NCI-H2227 (cell line): ENCODE measurements at regions not wholly inside any gene's neighbourhood (a gene's known extent, or its start where the extent isn't known, plus 50 kb on each side); places are given as distances from the start of the nearest gene placed in this dataset.

Source experiments
- DNase-seq: peaks from one replicate; lab custom pipeline; 2025; ENCODE audit not compliant: unreplicated experiment; lab: John Stamatoyannopoulos, UW

DNA sequence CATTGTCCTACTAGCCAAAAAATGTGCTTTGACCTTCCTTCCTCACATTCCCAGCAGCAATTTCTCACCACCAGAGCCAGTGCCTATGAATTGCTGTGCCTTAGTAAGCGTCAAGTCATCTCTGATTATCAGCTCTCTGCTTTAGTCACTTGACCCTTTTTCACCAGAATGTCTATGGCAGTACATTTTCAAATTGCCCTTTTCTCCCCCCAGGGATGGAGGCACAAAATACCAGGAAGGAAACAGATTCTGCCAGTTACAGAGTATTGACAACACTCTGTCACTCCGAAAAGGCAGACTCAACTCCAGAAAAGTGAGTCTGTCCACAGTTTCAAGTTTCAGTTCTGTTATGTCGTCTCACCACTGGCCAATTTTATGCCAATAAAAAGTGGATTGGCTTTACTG lies 167.4 kb downstream of the TNFSF18 start:
- DNase-seq = no peak

DNA sequence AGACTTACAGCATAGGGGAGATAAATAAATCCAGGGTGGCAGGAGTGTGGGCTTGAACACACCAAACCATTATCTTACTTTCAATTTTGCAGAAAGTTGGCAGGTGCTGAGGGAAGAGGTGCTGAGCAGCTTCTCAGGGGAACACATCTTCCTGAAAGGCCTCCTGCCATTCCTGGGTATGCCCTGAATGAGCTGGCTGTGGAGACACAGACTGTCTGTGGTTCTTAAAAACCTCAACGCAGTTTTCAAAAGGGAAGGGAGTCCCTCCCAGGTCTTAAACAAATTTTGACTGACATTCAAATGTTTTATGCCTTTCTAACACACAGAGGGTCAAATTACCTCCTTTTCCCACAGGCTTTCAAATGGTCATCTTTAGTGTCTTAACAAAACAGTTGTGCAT lies 166.9 kb downstream of the TNFSF18 start:
- no peak for DNase-seq

DNA sequence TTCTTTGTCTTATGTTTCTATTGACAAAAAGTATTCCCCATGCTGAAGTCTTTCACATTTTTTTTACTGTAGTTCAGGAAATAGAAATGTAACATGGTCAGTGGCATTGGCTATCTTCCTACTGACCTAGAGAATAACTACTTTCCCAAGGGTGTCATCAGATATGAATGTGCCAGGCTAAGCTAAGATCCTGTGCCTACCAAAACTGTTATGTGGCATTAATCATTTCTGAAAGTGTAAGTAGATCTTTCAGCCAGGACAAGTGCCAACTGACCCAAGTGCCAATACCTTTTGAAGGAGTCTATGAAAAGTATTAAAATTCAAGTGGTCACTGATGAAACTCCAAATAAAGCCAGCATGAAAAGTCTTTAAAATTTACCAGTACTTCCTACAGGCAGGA lies 165.3 kb downstream of the TNFSF18 start:
- DNase-seq = no peak

DNA sequence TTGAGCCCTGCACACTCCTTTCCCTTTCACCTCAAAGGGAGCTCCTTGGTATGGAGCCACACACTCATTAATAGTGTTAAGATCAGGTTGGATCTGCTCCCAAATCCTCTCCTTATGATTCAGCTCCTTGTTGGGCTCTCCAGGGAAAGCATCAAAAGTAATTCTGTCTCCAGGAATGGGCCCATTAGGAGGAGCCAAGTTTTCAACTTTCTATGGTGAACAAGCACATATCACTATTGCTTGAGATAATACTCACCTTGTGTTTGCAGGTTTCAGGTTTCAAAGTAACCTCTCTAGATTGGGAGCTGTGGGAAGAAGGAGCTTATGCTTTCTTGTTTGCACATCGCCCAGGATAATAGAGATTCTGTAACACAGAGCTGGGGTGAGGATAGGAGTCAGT lies 164.8 kb downstream of the TNFSF18 start:
- no peak for DNase-seq

DNA sequence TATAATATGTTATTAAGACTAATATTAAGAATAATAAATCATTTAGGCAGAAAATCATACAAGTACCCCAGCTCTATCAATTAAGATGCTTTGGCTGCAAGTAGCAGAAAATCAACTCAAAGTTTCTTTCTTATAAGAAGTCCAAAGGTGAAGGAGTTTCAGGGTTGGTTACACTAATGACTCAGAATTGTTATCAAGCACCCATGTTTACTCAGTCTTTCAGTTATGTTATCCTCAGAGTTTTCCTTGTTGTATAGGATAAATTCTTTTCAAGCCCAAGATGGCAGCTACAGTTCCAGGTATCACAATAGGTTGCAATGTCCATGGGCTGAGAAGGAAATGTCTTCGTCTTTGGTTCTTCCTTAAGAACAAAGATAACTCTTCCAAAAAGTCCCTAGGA lies 163.6 kb downstream of the TNFSF18 start:
- DNase-seq = no peak

DNA sequence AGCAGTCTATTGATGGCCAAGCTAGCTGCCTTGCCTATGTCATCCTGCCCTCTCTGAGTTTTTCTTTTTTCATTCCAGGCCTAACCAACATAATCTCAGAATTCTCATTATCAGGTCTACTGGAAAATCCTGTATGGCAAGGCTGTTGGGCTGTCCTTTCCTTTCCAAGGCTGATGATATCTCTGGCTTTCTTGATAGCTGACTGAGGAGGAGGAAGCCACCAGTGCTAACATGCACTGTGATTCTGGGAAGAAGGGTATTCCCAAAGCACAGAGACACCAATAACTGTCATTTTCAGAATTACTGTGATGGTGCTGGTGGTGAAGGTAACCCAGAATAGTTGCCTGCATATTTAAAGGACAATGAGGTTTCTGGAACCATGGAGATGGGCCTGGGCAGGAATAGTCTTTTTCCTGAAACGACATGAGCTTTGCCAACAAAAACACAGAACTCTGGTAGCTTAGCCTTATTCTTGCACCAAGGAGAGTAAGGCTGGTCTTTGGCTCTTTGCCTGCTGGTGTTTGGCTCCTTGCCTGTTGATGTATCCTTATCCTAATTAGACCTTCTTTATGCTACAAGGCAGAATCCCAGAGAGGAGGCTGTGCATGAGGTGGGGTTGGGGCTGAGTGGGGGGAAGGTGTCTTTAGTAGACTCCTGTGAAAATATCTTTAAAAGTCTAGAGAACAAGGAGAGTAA lies 157.4 kb downstream of the TNFSF18 start:
- DNase-seq = no peak

DNA sequence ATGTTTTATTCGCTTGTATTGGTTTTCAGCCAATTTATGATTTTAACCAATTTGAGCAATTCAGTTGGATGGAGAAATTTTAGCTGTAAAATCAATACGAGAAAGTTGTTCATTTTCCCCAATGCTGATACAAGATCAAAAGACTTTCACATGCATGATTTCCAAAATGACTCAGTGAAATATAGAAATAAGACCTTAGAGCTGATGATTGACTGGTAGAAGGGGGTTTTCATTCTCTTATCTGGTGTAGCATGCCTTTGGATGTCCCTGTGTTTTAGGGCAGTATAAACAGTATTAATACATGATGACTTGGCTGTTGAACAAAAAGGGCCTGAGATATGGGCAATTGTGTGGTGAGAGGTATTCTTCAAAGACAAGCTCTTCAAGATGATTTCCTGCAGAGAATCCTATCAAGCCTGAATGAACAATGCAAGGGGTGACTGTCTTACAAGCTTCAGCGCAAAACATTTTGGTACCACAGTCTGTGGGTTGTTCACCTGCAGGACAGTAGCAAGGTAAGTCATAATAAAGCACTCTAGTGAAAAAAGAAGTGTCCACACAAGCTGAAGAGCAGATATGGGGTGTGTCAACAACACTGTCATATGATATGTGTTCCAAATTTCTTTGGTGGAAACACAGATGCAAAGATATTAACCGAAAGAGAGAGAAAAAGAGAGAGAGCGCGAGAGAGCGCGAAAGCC lies 156.2 kb downstream of the TNFSF18 start:
- DNase-seq = no peak

DNA sequence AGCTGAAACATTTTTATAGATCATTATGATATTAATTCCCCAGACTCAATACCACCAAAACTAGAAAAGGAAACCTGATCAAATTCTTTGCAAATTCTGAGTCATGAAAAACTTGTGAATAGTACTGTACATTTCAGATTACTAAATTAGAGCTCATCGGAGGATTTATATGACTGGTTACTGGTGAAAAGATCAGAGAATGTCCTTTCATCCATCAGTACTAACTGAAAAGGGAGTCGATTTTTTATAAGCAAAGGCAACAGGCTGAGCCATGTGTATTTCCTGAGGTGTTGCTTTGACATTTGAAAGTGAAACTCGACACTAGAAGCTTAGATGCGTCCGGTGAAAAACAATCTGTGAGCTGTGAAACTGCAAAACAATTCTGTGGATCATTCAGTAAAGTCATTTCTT lies 155.7 kb downstream of the TNFSF18 start:
- no peak for DNase-seq

DNA sequence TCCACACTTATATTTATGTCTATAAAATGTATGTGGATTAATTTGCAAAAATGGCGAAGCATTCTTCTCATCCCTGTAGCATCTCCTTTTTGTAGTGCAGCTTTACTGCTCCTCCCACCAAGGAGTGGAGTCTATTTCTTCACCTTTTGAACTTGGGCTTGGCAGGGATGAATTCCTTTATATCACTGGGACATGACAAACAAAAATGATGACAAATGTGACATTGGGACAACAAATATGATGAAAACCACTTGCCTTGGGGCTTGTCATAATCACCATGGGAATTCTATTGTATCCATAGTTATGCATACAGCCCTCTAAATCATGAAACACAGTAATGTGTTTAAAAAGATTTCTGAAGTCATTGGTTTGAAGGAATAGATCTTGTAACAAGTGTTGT lies 155.0 kb downstream of the TNFSF18 start:
- DNase-seq = no peak

DNA sequence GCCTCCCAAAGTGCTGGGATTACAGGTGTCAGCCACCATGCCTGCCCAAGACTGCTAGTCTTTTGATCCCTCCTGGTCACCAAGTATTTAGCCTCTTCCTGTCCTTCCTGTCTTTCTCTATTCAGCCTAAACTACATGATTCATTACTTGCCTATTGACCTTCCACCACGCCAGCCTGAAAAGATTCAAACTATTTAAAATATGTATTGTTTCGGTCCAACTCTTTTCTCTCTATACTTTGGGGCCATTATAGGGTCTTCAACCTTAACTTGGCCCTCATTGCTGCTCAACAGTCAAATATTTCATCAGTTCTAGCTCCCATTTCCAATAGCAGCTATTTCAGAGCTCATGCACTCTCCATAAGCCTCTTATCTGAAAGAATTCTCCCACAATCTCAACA lies 153.0 kb downstream of the TNFSF18 start:
- DNase-seq = no peak

DNA sequence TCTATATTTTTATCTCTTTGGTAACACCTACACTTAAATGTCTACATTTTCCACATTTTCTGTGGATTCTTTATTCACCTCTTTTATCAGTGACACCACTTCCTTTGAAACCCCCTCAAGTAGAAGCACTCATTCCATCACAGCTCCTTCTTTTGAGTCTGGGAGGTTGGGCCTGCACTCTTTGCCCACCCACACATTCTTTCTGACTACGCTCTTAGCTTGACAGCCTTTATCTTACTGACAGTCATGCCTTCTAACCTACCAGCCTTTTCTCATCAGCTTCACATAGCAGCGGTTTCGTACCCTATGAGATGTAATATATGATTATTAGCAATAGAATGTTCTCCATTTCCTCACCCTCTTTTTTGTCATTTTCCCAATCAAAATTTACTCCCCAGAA lies 151.9 kb downstream of the TNFSF18 start:
- DNase-seq = no peak

DNA sequence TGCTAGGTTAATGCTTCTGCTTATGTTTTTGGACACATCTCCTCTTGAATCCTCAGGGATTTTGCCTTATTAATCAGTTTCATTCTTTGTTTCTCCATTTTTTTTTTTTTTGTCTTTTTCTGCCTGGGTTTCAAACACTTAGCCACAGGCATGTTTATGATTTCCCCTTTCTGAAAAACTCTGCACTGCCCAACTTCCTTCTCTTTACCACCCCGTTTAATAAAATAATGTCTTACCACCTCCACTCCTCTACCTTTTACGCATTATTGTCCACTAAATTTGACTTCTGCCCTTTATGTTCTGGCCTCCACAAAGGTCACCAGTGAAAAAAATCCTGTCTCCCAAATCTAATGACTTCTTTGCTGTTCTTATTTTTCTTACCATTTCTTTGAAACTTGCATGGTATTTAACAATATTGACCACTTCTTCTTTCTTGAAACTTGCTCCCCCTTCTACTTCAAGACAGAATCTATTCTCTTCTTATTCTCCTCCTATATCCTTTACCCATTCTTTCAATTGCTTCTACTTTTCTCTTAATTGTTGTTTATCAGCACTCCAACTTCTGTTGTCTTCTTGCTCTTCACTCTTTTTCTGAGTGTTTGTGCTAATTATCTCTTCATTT lies 150.3 kb downstream of the TNFSF18 start:
- DNase-seq = no peak

DNA sequence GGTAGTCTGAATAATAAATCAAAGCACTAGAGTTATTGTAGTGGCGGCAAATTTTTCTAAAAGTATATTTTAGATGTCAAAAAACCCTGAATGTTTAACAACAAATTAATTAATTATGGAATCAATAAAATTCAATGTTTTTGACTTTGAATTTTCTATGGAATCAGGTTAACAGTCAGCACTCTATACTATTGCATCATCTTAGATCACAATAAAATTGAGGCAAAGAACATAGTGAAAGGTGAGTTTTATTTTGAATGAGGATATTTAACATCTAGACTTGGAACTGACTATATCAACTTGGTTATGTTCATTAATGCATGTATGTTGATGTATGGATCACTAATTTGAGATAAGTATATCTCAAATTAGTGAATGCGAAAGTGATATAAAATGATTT lies 148.5 kb downstream of the TNFSF18 start:
- no peak for DNase-seq

DNA sequence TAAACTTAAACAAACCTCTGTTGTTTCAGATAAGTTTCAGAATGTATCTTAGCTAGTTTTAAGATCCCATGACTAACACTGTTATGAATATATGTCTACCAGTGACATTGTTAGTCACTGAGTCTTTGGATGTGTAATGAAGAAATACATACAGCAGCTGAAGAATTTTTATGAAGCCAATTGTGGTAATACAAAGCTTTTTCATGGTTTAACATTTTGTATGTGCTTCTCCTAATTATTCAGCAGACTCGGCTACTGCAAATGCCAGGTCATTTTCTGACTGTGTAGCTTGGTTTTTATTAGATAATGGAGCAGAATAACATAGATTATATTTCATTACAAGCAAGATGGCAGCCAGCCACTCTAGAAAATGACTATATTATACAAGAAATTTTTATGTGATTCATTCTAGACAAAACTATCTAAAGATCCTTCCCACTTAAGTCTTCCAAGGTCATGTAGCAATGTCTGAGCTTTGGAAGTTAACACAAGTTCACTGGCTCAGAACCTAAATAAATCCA lies 147.8 kb downstream of the TNFSF18 start:
- DNase-seq = no peak

DNA sequence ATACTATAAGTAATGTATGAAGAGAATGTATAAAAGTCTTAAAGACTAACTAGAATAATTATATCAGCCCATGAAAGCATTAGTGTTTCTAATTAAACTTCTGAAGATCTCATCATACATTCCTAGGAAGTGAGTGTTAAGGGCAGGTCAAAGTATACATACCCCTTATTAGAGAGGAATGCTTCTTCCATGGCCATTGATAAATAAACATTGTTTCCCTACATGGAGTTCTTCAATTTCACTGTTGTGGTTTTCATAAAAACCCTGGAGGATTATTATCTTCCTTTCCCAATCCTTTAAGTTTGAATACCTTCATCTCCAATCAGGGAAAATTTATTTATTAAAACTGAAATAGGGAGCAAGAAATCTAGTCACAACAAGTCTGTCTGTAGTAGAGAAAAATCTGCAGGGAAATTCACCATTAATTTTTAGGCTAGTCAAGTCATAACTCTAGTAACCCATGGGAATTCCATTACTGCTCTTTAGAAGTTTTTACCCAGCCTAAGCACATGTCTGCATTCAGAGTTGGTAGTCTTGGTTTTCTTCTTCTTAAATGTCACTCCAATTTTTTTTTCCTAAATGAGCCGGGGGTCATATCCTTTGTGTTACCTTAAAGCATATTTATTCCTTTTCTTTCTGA lies 147.0 kb downstream of the TNFSF18 start:
- DNase-seq = no peak

DNA sequence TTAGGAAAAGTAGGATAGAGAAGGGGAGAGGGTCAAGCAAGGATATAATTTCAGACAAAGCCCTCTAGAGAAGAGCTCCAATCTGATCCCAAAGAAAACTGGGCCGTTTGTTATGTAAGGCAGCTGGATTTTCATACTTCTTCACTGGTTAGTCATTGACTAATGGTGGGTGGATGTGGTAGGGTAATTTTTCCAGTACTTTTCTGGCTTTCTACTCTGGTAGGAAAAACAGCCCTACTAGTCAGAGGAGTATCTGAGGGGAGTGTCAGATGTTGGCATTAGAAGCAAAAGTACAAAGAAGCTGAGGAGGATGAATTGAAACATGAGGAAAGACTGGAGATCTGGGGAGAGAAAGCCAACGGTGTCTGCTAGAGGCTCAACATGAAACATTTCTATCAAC lies 145.3 kb downstream of the TNFSF18 start:
- DNase-seq = no peak

DNA sequence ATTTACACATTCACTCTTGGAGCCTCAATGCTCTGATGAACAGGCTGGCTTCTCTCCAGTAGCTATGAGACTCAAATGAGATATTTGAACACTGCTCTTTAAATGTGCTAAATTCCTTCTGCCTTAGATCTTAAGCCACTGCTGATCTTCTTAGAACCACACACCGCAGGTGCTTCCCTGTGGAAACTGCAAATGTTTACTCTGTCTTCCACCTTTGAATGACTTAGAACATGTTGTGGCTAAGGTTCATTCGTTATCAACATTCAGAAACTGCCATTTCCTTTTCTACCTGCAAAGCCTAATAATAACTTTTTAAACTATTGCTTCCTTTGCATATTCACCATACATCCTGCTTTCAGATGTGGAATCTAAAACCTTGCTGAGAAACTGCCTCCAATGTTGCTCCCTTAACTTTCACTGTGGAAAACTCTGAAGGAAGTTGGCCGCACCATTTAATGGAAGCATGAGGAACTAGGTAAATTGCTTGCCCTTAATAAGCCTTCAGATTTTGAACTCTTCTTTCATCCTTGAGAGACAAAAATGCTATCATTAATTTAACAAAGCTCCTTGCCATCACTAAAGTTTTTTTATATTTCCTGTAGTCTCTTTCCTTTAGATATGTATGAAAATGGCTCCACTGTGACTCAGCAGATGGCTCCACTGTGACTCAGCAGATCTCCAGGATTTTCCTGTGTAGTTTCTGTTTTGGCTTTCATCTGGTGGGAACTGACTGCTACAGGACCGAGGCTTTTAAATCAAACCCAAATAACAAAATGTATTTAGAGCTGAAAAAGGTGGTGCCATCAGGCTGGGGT lies 143.8 kb downstream of the TNFSF18 start:
- DNase-seq = no peak

DNA sequence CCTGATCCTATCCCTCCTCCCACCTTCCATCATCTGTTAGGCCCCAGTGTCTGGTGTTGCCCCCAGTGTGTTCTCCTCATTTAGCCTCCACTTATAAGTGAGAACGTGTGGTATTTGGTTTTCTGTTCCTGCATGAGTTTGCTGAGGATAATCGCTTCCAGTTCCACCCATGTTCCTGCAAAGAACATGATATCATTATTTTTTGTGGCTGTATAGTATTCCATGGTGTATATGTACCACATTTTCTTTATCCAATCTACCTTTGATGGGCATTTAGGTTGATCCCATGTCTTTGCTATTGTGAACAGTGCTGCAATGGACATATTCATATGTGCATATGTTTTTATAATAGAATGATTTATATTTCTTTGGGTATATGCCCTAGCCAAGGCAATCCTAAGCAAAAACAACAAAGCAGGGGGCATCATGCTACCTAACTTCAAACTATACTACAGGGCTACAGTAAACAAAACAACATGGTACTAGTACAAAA lies 142.9 kb downstream of the TNFSF18 start:
- no peak for DNase-seq

DNA sequence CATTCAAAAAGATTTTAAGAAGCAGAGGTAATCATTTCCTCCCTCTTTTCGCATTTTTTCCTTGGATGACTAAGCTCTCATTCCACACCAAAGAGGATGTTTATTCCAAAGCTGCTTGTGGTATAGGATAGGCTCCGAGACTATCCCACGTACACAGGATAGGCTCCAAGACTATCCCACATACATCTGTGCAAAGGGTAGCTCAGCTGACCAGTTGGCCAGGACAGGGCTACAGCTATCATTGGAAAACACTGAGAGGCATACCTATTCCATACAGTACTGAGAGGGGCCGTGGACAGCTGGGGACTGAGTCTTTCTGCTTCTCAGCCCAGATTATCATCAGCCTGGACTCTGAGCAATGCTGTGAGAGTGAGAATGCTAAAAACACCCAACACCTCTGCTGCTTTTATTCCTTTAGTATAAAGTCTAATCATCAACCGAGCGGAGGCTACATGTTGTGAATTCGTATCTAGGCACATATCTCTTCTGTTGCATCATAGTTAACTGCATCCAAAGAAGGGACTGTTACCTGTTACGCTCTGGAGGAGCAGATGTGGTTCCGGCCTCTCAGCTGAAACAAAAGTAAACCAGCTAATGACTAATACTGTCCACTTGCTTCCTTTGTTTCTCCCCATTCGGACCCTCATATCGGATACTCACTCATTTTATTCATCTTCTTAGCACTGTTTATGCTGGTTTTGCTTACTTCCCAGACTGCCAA lies 141.0 kb downstream of the TNFSF18 start:
- no peak for DNase-seq

DNA sequence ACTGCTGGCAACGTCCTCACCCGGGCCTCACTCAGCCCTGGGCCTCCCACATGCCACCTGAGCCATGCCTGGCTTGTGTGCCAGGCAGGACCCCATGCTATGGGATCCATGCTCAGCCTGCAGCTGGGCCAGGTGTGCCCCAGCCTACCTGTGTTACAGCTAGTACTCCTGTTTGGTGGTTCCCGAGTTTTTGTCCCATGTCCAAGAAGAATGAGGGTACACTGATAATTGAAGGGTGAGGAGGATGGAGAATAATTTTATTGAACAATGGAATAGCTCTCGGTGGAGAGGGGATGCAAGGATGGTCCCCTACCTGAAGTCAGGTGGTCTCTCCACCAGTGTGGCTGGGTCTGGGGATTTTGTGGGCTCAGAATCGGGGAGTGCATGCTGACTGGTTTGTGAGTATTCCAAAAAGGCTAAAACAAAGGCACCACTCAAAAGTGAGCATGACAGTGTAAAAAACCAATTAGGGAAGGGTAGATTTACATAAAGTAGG lies 137.9 kb downstream of the TNFSF18 start:
- DNase-seq = no peak
